ENCODE measurements at regions not wholly inside any gene's neighbourhood (a gene's known extent, or its start where the extent isn't known, plus 50 kb on each side); places are given as distances from the start of the nearest gene placed in this dataset.

GRCh38 chr16:86713021-86713631 is 134.8 kb downstream of the FOXL1 start:
- TF ChIP-seq, protein P1, sequence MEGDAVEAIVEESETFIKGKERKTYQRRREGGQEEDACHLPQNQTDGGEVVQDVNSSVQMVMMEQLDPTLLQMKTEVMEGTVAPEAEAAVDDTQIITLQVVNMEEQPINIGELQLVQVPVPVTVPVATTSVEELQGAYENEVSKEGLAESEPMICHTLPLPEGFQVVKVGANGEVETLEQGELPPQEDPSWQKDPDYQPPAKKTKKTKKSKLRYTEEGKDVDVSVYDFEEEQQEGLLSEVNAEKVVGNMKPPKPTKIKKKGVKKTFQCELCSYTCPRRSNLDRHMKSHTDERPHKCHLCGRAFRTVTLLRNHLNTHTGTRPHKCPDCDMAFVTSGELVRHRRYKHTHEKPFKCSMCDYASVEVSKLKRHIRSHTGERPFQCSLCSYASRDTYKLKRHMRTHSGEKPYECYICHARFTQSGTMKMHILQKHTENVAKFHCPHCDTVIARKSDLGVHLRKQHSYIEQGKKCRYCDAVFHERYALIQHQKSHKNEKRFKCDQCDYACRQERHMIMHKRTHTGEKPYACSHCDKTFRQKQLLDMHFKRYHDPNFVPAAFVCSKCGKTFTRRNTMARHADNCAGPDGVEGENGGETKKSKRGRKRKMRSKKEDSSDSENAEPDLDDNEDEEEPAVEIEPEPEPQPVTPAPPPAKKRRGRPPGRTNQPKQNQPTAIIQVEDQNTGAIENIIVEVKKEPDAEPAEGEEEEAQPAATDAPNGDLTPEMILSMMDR (IDR thresholded peaks at IDR 0.05; ENCODE audit: low read length) = no peak
- TF ChIP-seq EZH2phosphoT487 (IDR thresholded peaks at IDR 0.05; ENCODE audit: low read length) (no peak), EZH2 (optimal IDR thresholded peaks at IDR 0.05; ENCODE audit: low read depth, low read length) (no peak)
- Histone ChIP-seq H3K4me1 (ENCODE audit: low read length) (no peaks in the 10 kb centered on the region), H3K4me2 (ENCODE audit: low read depth, low read length) (no peak overlapping the region), H3K27ac (ENCODE audit: low read length) (no peak overlapping the region), H3K36me3 (replicated peaks; ENCODE audit: insufficient read depth, low read length) (no peaks in the 10 kb centered on the region), H3K4me3 (ENCODE audit: low read length) (no peak overlapping the region), H3K9me3 (replicated peaks; ENCODE audit: insufficient read depth, low read length) (no peaks in the 10 kb centered on the region), H3K27me3 (replicated peaks; ENCODE audit: insufficient read depth, low read length) (peaks cover 23% of the 10 kb centered on the region), H3K9me2 (replicated peaks; ENCODE audit: insufficient read depth, low read length) (no peaks in the 10 kb centered on the region), H2AFZ (ENCODE audit: low read length) (no peak overlapping the region), H3K9ac (ENCODE audit: low read length) (no peak overlapping the region), H4K20me1 (ENCODE audit: insufficient read depth, low read length) (no peaks in the 10 kb centered on the region), H3K79me2 (ENCODE audit: low read length) (no peaks in the 10 kb centered on the region), H3F3A (ENCODE audit: insufficient read depth, low read length) (no peaks in the 10 kb centered on the region)
- no peak for DNase-seq

GRCh38 chr16:86714166-86714565 is 135.8 kb downstream of the FOXL1 start:
- Histone ChIP-seq H3K27ac (ENCODE audit: low read length) (no peak overlapping the region), H3K4me1 (ENCODE audit: low read length) (no peaks in the 10 kb centered on the region), H3K27me3 (replicated peaks; ENCODE audit: insufficient read depth, low read length) (peaks cover 17% of the 10 kb centered on the region), H3K79me2 (ENCODE audit: low read length) (no peaks in the 10 kb centered on the region), H3F3A (ENCODE audit: insufficient read depth, low read length) (no peaks in the 10 kb centered on the region), H2AFZ (ENCODE audit: low read length) (no peak overlapping the region), H3K9me2 (replicated peaks; ENCODE audit: insufficient read depth, low read length) (no peaks in the 10 kb centered on the region), H3K9ac (ENCODE audit: low read length) (no peak overlapping the region), H3K4me2 (ENCODE audit: low read depth, low read length) (no peak overlapping the region), H4K20me1 (ENCODE audit: insufficient read depth, low read length) (no peaks in the 10 kb centered on the region), H3K9me3 (replicated peaks; ENCODE audit: insufficient read depth, low read length) (no peaks in the 10 kb centered on the region), H3K4me3 (ENCODE audit: low read length) (no peak overlapping the region), H3K36me3 (replicated peaks; ENCODE audit: insufficient read depth, low read length) (no peaks in the 10 kb centered on the region)
- TF ChIP-seq EZH2 (optimal IDR thresholded peaks at IDR 0.05; ENCODE audit: low read depth, low read length) = no peak
- no peak for TF ChIP-seq EZH2phosphoT487 (IDR thresholded peaks at IDR 0.05; ENCODE audit: low read length)
- TF ChIP-seq, protein P1 (IDR thresholded peaks at IDR 0.05; ENCODE audit: low read length) = no peak
- DNase-seq = no peak

DNA sequence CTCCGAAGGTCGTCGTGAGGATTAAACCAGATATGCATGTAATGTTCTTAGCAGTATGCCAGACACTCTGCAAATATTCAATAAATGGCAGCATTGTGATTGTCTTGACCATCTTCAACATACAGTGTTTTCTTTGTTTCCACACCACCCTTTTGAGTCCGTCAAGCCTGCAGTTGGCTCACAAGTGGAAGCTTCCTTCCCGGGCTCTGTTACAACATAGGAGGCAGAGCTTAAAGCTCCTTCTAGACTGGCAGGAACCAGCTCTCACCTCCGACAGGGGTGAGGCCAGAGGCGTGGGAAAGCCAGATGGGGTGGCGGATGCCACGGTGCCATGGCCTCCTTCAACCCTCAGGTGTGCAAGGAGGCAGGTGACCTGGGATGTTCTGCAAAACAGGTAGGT is 138.3 kb downstream of the FOXL1 start:
- H2AFZ ChIP-seq (ENCODE audit: low read length) = no peak overlapping the region
- H3K9ac ChIP-seq (ENCODE audit: low read length) = no peak overlapping the region
- H3K4me3 ChIP-seq (ENCODE audit: low read length) = no peak overlapping the region
- H3K27ac ChIP-seq (ENCODE audit: low read length) = no peak overlapping the region
- H3K79me2 ChIP-seq (ENCODE audit: low read length) = no peaks in the 10 kb centered on the region
- H3K4me2 ChIP-seq (ENCODE audit: low read depth, low read length) = no peak overlapping the region
- H3K9me3 ChIP-seq (replicated peaks; ENCODE audit: insufficient read depth, low read length) = no peaks in the 10 kb centered on the region
- no peak for DNase-seq
- no peaks in the 10 kb centered on the region for H3K36me3 ChIP-seq (replicated peaks; ENCODE audit: insufficient read depth, low read length)
- no peaks in the 10 kb centered on the region for H3F3A ChIP-seq (ENCODE audit: insufficient read depth, low read length)
- H3K27me3 ChIP-seq (replicated peaks; ENCODE audit: insufficient read depth, low read length) = peaks cover 12% of the 10 kb centered on the region; the same call in 1 of the 2 replicates
- no peaks in the 10 kb centered on the region for H3K4me1 ChIP-seq (ENCODE audit: low read length)
- no peaks in the 10 kb centered on the region for H4K20me1 ChIP-seq (ENCODE audit: insufficient read depth, low read length)
- TF ChIP-seq EZH2 (optimal IDR thresholded peaks at IDR 0.05; ENCODE audit: low read depth, low read length) = no peak
- TF ChIP-seq EZH2phosphoT487 (IDR thresholded peaks at IDR 0.05; ENCODE audit: low read length) = no peak
- TF ChIP-seq, protein P1 (IDR thresholded peaks at IDR 0.05; ENCODE audit: low read length) = no peak
- H3K9me2 ChIP-seq (replicated peaks; ENCODE audit: insufficient read depth, low read length) = no peaks in the 10 kb centered on the region
